Testis (tissue), 2 donors: ENCODE measurements at regions not wholly inside any gene's neighbourhood (a gene's known extent, or its start where the extent isn't known, plus 50 kb on each side); places are given as distances from the start of the nearest gene placed in this dataset.

Experiments
- POLR2A ChIP-seq: fragments of 450-650 bp; IDR thresholded peaks from one replicate; pipeline ENCODE4 v1.6.1; 2017; ENCODE audit warnings: antibody characterized with exemption, mild to moderate bottlenecking, moderate library complexity
- TF ChIP-seq, protein P1 (sequence below), 3 experiments: fragments of 450-650 bp in 2 of 3; fragments of 200-600 bp in 1 of 3; sonication (generic) in 1 of 3; IDR thresholded peaks; one replicate each; pipeline ENCODE4 v1.5.1; 2016 to 2019; ENCODE audit warnings: antibody characterized with exemption in 3 of 3, mild to moderate bottlenecking in 2 of 3, moderate library complexity in 1 of 3

DNA sequence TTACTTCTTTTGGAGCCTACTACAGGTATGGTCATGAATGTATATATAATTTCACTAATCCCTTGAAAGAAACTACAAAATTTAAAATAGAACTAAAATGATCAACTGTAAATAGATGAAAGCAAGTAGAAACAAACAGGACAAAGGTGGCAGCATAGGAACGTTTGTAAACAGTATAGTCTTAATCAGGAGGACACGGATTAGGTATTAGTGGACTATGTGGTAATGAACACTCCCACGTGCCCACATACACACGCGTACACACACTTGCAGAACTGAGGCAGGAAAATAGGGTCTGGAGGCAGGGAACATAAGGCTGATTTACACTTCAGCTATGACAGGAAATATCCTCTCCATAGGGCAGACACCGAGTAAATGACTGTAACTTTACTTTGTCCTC is 1397.8 kb downstream of the NCAM2 start:
- TF ChIP-seq, protein P1, sequence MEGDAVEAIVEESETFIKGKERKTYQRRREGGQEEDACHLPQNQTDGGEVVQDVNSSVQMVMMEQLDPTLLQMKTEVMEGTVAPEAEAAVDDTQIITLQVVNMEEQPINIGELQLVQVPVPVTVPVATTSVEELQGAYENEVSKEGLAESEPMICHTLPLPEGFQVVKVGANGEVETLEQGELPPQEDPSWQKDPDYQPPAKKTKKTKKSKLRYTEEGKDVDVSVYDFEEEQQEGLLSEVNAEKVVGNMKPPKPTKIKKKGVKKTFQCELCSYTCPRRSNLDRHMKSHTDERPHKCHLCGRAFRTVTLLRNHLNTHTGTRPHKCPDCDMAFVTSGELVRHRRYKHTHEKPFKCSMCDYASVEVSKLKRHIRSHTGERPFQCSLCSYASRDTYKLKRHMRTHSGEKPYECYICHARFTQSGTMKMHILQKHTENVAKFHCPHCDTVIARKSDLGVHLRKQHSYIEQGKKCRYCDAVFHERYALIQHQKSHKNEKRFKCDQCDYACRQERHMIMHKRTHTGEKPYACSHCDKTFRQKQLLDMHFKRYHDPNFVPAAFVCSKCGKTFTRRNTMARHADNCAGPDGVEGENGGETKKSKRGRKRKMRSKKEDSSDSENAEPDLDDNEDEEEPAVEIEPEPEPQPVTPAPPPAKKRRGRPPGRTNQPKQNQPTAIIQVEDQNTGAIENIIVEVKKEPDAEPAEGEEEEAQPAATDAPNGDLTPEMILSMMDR (IDR thresholded peaks at IDR 0.05), result no peak
- no peak for TF ChIP-seq POLR2A
